Astrocyte (in vitro differentiated cells and primary cell): ENCODE measurements at regions not wholly inside any gene's neighbourhood (a gene's known extent, or its start where the extent isn't known, plus 50 kb on each side); places are given as distances from the start of the nearest gene placed in this dataset.

Source experiments
- DNase-seq: peaks from one replicate; pipeline ENCODE4 v3.0.0-alpha.2; 2010; ENCODE audit warnings: low read depth
- FAIRE-seq: peaks from 2 replicates; lab custom pipeline; 2011; peaks lifted over from hg19 to GRCh38; lab: Jason Lieb, UNC
- H2AFZ ChIP-seq: 2 replicates; pipeline ENCODE4 v1.6.0; 2012; ENCODE audit warnings: low read depth, low read length, inconsistent platforms
- H3K27ac ChIP-seq: 2 replicates; pipeline ENCODE4 v1.5.1; 2011; ENCODE audit warnings: low read depth, low read length, inconsistent platforms
- H3K27me3 ChIP-seq: 2 replicates; pipeline ENCODE4 v1.6.0; 2011; ENCODE audit warnings: low read length, inconsistent platforms; ENCODE audit not compliant: insufficient read depth
- H3K36me3 ChIP-seq: 2 replicates; pipeline ENCODE4 v1.5.1; 2011; ENCODE audit warnings: low read length, inconsistent platforms; ENCODE audit not compliant: insufficient read depth
- H3K4me1 ChIP-seq: 2 replicates; pipeline ENCODE4 v1.5.1; 2011; ENCODE audit warnings: low read length, inconsistent platforms; ENCODE audit not compliant: insufficient read depth
- H3K4me2 ChIP-seq: 2 replicates; pipeline ENCODE4 v1.6.0; 2012; ENCODE audit warnings: low read length, inconsistent platforms
- H3K4me3 ChIP-seq: 2 replicates; pipeline ENCODE4 v1.5.1; 2011; ENCODE audit warnings: low read depth, mild to moderate bottlenecking, low read length, inconsistent platforms; ENCODE audit not compliant: insufficient read depth
- H3K79me2 ChIP-seq: 2 replicates; pipeline ENCODE4 v1.6.0; 2012; ENCODE audit warnings: mild to moderate bottlenecking, low read length, inconsistent platforms; ENCODE audit not compliant: insufficient read depth
- H3K9ac ChIP-seq: 2 replicates; pipeline ENCODE4 v1.6.0; 2012; ENCODE audit warnings: mild to moderate bottlenecking, low read length, inconsistent platforms
- H3K9me3 ChIP-seq: 2 replicates; pipeline ENCODE4 v1.5.1; 2012; ENCODE audit warnings: low read depth, mild to moderate bottlenecking, low read length, inconsistent platforms; ENCODE audit not compliant: insufficient read depth
- H4K20me1 ChIP-seq: 2 replicates; pipeline ENCODE4 v1.6.0; 2012; ENCODE audit warnings: low read length, inconsistent platforms; ENCODE audit not compliant: insufficient read depth
- H3K27ac Mint-ChIP-seq: one replicate; pipeline ENCODE4 v1.8.0; 2021; ENCODE audit warnings: mild to moderate bottlenecking, mixed read lengths; ENCODE audit not compliant: unreplicated experiment
- H3K27me3 Mint-ChIP-seq: one replicate; pipeline ENCODE4 v1.8.0; 2021; ENCODE audit warnings: low read depth, mixed read lengths; ENCODE audit not compliant: unreplicated experiment
- H3K36me3 Mint-ChIP-seq: one replicate; pipeline ENCODE4 v1.8.0; 2021; ENCODE audit warnings: low read depth, mixed read lengths; ENCODE audit not compliant: unreplicated experiment
- H3K4me1 Mint-ChIP-seq: one replicate; pipeline ENCODE4 v1.8.0; 2021; ENCODE audit warnings: low read depth, mixed read lengths; ENCODE audit not compliant: unreplicated experiment
- H3K4me3 Mint-ChIP-seq: one replicate; pipeline ENCODE4 v1.8.0; 2021; ENCODE audit warnings: mild to moderate bottlenecking, moderate library complexity, mixed read lengths; ENCODE audit not compliant: unreplicated experiment
- H3K9me3 Mint-ChIP-seq: one replicate; pipeline ENCODE4 v1.8.0; 2021; ENCODE audit warnings: mild to moderate bottlenecking, mixed read lengths; ENCODE audit not compliant: unreplicated experiment
- CTCF ChIP-seq: IDR thresholded peaks from 2 replicates; pipeline ENCODE4 v1.5.1; 2011; ENCODE audit warnings: low read depth, mild to moderate bottlenecking, inconsistent platforms, low read length, moderate library complexity; ENCODE audit not compliant: insufficient read depth
- EZH2 ChIP-seq: IDR thresholded peaks from 2 replicates; pipeline ENCODE4 v1.6.1; 2012; ENCODE audit warnings: mild to moderate bottlenecking, low read length, inconsistent platforms; ENCODE audit not compliant: insufficient read depth

- Histone ChIP-seq H3K4me2 (no peak overlapping the region), H3K4me3 (no peak overlapping the region), H3K4me1 (no peaks in the 10 kb centered on the region), H3K36me3 (no peaks in the 10 kb centered on the region), H3K9ac (no peak overlapping the region), H3K27ac (no peak overlapping the region), H3K27me3 (peaks cover 3% of the 10 kb centered on the region), H4K20me1 (no peaks in the 10 kb centered on the region), H3K79me2 (no peaks in the 10 kb centered on the region), H2AFZ (no peak overlapping the region), H3K9me3 (no peaks in the 10 kb centered on the region)
- FAIRE-seq: no peak
- peaks cover 6% of the 10 kb centered on the region for H3K4me1 Mint-ChIP-seq
- no peaks in the 10 kb centered on the region for H3K9me3 Mint-ChIP-seq
- H3K27me3 Mint-ChIP-seq: no peaks in the 10 kb centered on the region
- H3K36me3 Mint-ChIP-seq: no peaks in the 10 kb centered on the region
- no peak overlapping the region for H3K27ac Mint-ChIP-seq
- no peak overlapping the region for H3K4me3 Mint-ChIP-seq
- no peak for TF ChIP-seq EZH2
- TF ChIP-seq CTCF: no peak
- no peak for DNase-seq
These were observed 120.2 kb upstream of the NDST4 start for GRCh38 chr4:115233600-115233999.

GRCh38 chr4:115229873-115230272 is 116.5 kb upstream of the NDST4 start:
- no peaks in the 10 kb centered on the region for H3K36me3 Mint-ChIP-seq
- Histone ChIP-seq H3K79me2 (no peaks in the 10 kb centered on the region), H3K27me3 (peaks cover 3% of the 10 kb centered on the region), H3K9me3 (no peaks in the 10 kb centered on the region), H4K20me1 (no peaks in the 10 kb centered on the region), H3K4me2 (no peak overlapping the region), H2AFZ (no peak overlapping the region), H3K9ac (no peak overlapping the region), H3K4me3 (no peak overlapping the region), H3K4me1 (no peaks in the 10 kb centered on the region), H3K27ac (no peak overlapping the region), H3K36me3 (no peaks in the 10 kb centered on the region)
- H3K9me3 Mint-ChIP-seq: no peaks in the 10 kb centered on the region
- H3K27ac Mint-ChIP-seq: no peak overlapping the region
- peaks cover 3% of the 10 kb centered on the region for H3K4me1 Mint-ChIP-seq
- H3K27me3 Mint-ChIP-seq: no peaks in the 10 kb centered on the region
- TF ChIP-seq EZH2 (no peak), CTCF (no peak)
- FAIRE-seq: no peak
- no peak for DNase-seq
- no peak overlapping the region for H3K4me3 Mint-ChIP-seq

- DNase-seq (no peak), FAIRE-seq (no peak)
- H2AFZ ChIP-seq: no peak overlapping the region
- H3K4me1 ChIP-seq: no peaks in the 10 kb centered on the region
- peaks cover 3% of the 10 kb centered on the region for H3K4me1 Mint-ChIP-seq
- no peak overlapping the region for H3K4me2 ChIP-seq
- H3K36me3 ChIP-seq: no peaks in the 10 kb centered on the region
- H3K79me2 ChIP-seq: no peaks in the 10 kb centered on the region
- no peaks in the 10 kb centered on the region for H3K9me3 Mint-ChIP-seq
- no peak overlapping the region for H3K9ac ChIP-seq
- no peaks in the 10 kb centered on the region for H3K36me3 Mint-ChIP-seq
- TF ChIP-seq CTCF (no peak), EZH2 (no peak)
- peaks cover 3% of the 10 kb centered on the region for H3K27me3 ChIP-seq
- no peaks in the 10 kb centered on the region for H3K27me3 Mint-ChIP-seq
- H3K4me3 ChIP-seq: no peak overlapping the region
- H4K20me1 ChIP-seq: no peaks in the 10 kb centered on the region
- H3K27ac Mint-ChIP-seq: no peak overlapping the region
- no peaks in the 10 kb centered on the region for H3K9me3 ChIP-seq
- H3K4me3 Mint-ChIP-seq: no peak overlapping the region
- H3K27ac ChIP-seq: no peak overlapping the region
These were observed 115.4 kb upstream of the NDST4 start for GRCh38 chr4:115228851-115229250.
